ENCODE measurements at regions not wholly inside any gene's neighbourhood (a gene's known extent, or its start where the extent isn't known, plus 50 kb on each side); places are given as distances from the start of the nearest gene placed in this dataset.

DNA sequence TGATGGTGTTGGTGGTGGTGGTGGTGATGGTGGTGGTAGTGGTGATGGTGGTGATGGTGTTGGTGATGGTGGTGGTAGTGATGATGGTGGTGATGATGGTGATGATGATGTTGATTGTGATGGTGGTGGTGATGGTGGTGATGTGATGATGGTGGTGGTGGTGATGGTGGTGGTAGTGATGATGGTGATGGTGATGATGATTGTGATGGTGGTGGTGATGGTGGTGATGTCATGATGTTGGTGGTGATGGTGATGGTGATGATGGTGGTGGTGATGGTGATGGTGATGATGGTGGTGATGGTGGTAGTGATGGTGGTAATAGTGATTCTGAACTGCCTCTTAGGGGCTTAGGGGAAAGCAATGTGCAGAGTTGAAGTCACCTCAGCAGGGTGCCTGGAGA is 760.7 kb downstream of the GALR1 start:
- no peak overlapping the region for H2AFZ ChIP-seq (ENCODE audit: low read depth)
- H3K36me3 ChIP-seq (ENCODE audit: insufficient read depth), result no peaks in the 10 kb centered on the region
- TF ChIP-seq, protein P1, sequence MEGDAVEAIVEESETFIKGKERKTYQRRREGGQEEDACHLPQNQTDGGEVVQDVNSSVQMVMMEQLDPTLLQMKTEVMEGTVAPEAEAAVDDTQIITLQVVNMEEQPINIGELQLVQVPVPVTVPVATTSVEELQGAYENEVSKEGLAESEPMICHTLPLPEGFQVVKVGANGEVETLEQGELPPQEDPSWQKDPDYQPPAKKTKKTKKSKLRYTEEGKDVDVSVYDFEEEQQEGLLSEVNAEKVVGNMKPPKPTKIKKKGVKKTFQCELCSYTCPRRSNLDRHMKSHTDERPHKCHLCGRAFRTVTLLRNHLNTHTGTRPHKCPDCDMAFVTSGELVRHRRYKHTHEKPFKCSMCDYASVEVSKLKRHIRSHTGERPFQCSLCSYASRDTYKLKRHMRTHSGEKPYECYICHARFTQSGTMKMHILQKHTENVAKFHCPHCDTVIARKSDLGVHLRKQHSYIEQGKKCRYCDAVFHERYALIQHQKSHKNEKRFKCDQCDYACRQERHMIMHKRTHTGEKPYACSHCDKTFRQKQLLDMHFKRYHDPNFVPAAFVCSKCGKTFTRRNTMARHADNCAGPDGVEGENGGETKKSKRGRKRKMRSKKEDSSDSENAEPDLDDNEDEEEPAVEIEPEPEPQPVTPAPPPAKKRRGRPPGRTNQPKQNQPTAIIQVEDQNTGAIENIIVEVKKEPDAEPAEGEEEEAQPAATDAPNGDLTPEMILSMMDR (conservative IDR thresholded peaks at IDR 0.05; ENCODE audit: low read depth, low read length), result no peak
- H3K27ac ChIP-seq, result no peak overlapping the region
- no peaks in the 10 kb centered on the region for H3K4me1 ChIP-seq (ENCODE audit: low read depth, poor library complexity, severe bottlenecking)
- no peak overlapping the region for H3K4me3 ChIP-seq (IDR thresholded peaks at IDR 0.05; ENCODE audit: insufficient read depth, low read depth, low read length)
- H3K79me2 ChIP-seq (ENCODE audit: insufficient read depth, low read depth), result no peaks in the 10 kb centered on the region
- no peaks in the 10 kb centered on the region for H3K27me3 ChIP-seq (ENCODE audit: insufficient read depth, low read depth)
- no peak overlapping the region for H3K9ac ChIP-seq
- H3K4me2 ChIP-seq, result no peak overlapping the region
- H4K20me1 ChIP-seq (ENCODE audit: insufficient read depth), result no peaks in the 10 kb centered on the region

DNA sequence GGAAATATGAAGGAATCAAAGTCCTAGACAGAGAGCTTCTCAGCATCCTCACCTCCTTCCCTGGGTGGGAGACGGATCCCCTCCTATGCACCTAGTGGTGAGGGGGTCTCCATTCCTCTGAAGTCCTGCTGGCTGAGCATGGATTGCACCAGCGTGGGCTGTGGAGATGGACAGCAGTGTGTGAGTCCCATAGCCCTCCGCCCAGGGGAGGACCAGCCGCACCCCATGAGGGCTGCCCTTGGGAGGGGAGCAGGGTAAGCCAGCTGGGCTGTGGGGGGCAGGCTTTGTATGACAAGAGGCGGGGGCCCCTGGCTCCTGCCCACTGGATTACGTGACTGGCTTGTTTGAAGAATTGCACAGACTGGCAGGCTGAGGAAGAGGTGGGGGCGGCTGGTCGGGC is 768.2 kb downstream of the GALR1 start:
- H3K4me3 ChIP-seq (IDR thresholded peaks at IDR 0.05; ENCODE audit: insufficient read depth, low read depth, low read length), result no peak overlapping the region
- H3K4me2 ChIP-seq, result no peak overlapping the region
- no peaks in the 10 kb centered on the region for H3K36me3 ChIP-seq (ENCODE audit: insufficient read depth)
- no peaks in the 10 kb centered on the region for H4K20me1 ChIP-seq (ENCODE audit: insufficient read depth)
- H3K27me3 ChIP-seq (ENCODE audit: insufficient read depth, low read depth), result no peaks in the 10 kb centered on the region
- no peak overlapping the region for H2AFZ ChIP-seq (ENCODE audit: low read depth)
- no peaks in the 10 kb centered on the region for H3K4me1 ChIP-seq (ENCODE audit: low read depth, poor library complexity, severe bottlenecking)
- no peak overlapping the region for H3K27ac ChIP-seq
- H3K79me2 ChIP-seq (ENCODE audit: insufficient read depth, low read depth), result no peaks in the 10 kb centered on the region
- TF ChIP-seq, protein P1 (conservative IDR thresholded peaks at IDR 0.05; ENCODE audit: low read depth, low read length), result no peak
- no peak overlapping the region for H3K9ac ChIP-seq

DNA sequence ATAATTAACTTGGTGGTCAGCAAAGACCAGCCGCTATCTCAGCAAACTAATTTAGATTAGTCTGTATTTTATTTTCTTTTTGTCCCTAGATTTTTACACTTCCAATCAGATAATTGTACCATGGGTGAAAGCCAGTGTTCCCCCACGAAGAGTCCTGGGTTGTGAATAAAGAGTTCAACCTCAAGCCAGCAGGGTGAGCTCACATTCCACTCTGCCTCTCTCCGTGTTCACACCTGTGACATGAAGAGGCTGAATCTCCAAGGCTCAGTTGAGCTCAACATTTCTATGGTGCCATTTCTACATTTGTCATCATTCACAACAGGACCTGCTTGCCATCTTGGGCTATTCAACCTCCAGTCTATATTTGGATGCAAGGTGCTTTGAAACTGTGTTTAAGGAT is 771.5 kb downstream of the GALR1 start:
- no peaks in the 10 kb centered on the region for H3K36me3 ChIP-seq (ENCODE audit: insufficient read depth)
- H3K27me3 ChIP-seq (ENCODE audit: insufficient read depth, low read depth), result no peaks in the 10 kb centered on the region
- H4K20me1 ChIP-seq (ENCODE audit: insufficient read depth), result no peaks in the 10 kb centered on the region
- H3K79me2 ChIP-seq (ENCODE audit: insufficient read depth, low read depth), result no peaks in the 10 kb centered on the region
- no peak overlapping the region for H3K4me2 ChIP-seq
- no peak overlapping the region for H3K27ac ChIP-seq
- no peak overlapping the region for H3K9ac ChIP-seq
- no peak overlapping the region for H3K4me3 ChIP-seq (IDR thresholded peaks at IDR 0.05; ENCODE audit: insufficient read depth, low read depth, low read length)
- no peaks in the 10 kb centered on the region for H3K4me1 ChIP-seq (ENCODE audit: low read depth, poor library complexity, severe bottlenecking)
- H2AFZ ChIP-seq (ENCODE audit: low read depth), result no peak overlapping the region
- TF ChIP-seq, protein P1 (conservative IDR thresholded peaks at IDR 0.05; ENCODE audit: low read depth, low read length), result no peak

DNA sequence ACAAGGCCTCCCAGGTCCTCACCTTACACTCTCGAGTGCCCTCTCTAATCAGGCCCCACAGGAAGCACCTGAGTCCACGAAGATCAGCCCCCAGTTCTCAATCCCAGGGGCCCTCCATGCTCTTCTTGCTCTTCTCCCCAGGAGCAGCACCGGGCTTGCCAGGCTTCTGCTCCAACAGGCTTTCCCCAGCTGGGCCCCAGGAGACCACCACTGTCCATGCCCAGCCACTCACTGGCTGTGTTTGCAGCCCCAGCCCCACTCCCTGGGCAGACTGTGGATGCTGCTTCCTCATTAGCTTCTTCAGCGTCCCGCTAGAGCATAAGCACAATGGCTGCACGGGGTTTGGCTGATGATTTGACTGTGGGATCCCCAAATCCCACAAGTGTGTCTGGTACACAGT is 781.9 kb downstream of the GALR1 start:
- no peaks in the 10 kb centered on the region for H3K79me2 ChIP-seq (ENCODE audit: insufficient read depth, low read depth)
- no peaks in the 10 kb centered on the region for H3K27me3 ChIP-seq (ENCODE audit: insufficient read depth, low read depth)
- TF ChIP-seq, protein P1 (conservative IDR thresholded peaks at IDR 0.05; ENCODE audit: low read depth, low read length), result no peak
- no peaks in the 10 kb centered on the region for H4K20me1 ChIP-seq (ENCODE audit: insufficient read depth)
- H3K27ac ChIP-seq, result no peak overlapping the region
- H2AFZ ChIP-seq (ENCODE audit: low read depth), result no peak overlapping the region
- H3K4me1 ChIP-seq (ENCODE audit: low read depth, poor library complexity, severe bottlenecking), result no peaks in the 10 kb centered on the region
- H3K36me3 ChIP-seq (ENCODE audit: insufficient read depth), result no peaks in the 10 kb centered on the region
- H3K4me2 ChIP-seq, result no peak overlapping the region
- H3K4me3 ChIP-seq (IDR thresholded peaks at IDR 0.05; ENCODE audit: insufficient read depth, low read depth, low read length), result no peak overlapping the region
- no peak overlapping the region for H3K9ac ChIP-seq

DNA sequence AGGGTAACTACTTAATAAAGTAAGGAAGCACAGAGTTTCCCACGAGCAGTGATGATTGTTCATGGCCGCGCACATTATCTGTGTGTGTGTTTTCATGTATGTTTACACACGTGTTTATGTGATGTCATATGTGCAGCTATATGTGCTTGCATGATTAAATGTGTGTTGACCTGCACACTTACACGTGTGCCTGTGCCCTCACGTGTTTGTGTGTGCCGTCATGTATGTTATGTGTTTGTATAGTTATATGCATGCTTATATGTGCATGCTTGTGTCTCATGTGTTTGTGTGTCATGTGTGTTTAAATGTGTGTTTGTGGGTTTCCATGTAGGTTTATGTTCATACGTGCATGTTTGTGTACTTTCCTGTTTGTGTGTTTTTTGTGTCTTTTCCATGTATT is 782.3 kb downstream of the GALR1 start:
- H4K20me1 ChIP-seq (ENCODE audit: insufficient read depth), result no peaks in the 10 kb centered on the region
- no peak overlapping the region for H3K9ac ChIP-seq
- H3K4me1 ChIP-seq (ENCODE audit: low read depth, poor library complexity, severe bottlenecking), result no peaks in the 10 kb centered on the region
- H3K4me3 ChIP-seq (IDR thresholded peaks at IDR 0.05; ENCODE audit: insufficient read depth, low read depth, low read length), result no peak overlapping the region
- H3K36me3 ChIP-seq (ENCODE audit: insufficient read depth), result no peaks in the 10 kb centered on the region
- H3K79me2 ChIP-seq (ENCODE audit: insufficient read depth, low read depth), result no peaks in the 10 kb centered on the region
- no peak overlapping the region for H3K4me2 ChIP-seq
- TF ChIP-seq, protein P1 (conservative IDR thresholded peaks at IDR 0.05; ENCODE audit: low read depth, low read length), result no peak
- no peak overlapping the region for H3K27ac ChIP-seq
- H2AFZ ChIP-seq (ENCODE audit: low read depth), result no peak overlapping the region
- H3K27me3 ChIP-seq (ENCODE audit: insufficient read depth, low read depth), result no peaks in the 10 kb centered on the region

Data from KMS-11 (cell line).